Spleen (tissue), 7 donors: ENCODE measurements at regions not wholly inside any gene's neighbourhood (a gene's known extent, or its start where the extent isn't known, plus 50 kb on each side); places are given as distances from the start of the nearest gene placed in this dataset.

Experiments
- POLR2A ChIP-seq, 3 donors: fragments of 450-650 bp; IDR thresholded peaks; one replicate each; pipeline ENCODE4 v1.5.1; 2017; ENCODE audit warnings: antibody characterized with exemption in 3 of 3, mild to moderate bottlenecking in 1 of 3
- TF ChIP-seq, protein P1 (sequence below), 11 experiments: fragments of 200-600 bp in 7 of 11; fragments of 450-650 bp in 4 of 11; sonication (generic) in 4 of 11; IDR thresholded peaks in 8 of 11; conservative IDR thresholded peaks in 3 of 11; 1 replicate in 7 of 11; 2 replicates in 4 of 11; pipeline versions ENCODE4 v1.4.0 to v1.8.0; 2016 to 2021; ENCODE audit warnings: antibody characterized with exemption in 11 of 11, inconsistent platforms in 4 of 11, mild to moderate bottlenecking in 1 of 11
- donor health status: DM: no; HTN: no; CAD: no; lungs with moderate emphysema.
- donor health status: DM: no; HTN: no; CAD: no.
- donor health status: DM: no; HTN: no; CAD: no.

DNA sequence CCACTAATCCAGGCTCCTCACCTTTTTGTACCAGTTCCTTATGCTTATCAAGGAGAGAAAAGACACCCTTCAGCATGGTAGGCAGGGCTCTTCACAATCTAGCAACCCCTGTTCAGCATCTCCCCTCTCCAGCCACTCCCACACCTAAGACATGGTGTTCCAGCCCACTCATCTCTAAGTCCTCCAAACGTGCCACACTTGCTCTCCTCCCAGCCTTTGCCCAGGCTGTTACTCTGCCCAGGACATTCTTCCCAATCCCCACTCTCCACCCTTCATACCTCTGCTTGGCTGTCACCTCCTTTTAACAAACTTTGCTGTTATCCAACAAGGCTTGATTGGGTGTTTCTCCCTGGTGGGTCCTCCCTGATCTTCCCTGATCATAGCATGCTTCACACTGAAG lies 270.6 kb upstream of the CHAC2 start:
- TF ChIP-seq, protein P1, sequence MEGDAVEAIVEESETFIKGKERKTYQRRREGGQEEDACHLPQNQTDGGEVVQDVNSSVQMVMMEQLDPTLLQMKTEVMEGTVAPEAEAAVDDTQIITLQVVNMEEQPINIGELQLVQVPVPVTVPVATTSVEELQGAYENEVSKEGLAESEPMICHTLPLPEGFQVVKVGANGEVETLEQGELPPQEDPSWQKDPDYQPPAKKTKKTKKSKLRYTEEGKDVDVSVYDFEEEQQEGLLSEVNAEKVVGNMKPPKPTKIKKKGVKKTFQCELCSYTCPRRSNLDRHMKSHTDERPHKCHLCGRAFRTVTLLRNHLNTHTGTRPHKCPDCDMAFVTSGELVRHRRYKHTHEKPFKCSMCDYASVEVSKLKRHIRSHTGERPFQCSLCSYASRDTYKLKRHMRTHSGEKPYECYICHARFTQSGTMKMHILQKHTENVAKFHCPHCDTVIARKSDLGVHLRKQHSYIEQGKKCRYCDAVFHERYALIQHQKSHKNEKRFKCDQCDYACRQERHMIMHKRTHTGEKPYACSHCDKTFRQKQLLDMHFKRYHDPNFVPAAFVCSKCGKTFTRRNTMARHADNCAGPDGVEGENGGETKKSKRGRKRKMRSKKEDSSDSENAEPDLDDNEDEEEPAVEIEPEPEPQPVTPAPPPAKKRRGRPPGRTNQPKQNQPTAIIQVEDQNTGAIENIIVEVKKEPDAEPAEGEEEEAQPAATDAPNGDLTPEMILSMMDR (IDR thresholded peaks at IDR 0.05 in 8 of 11, conservative IDR thresholded peaks at IDR 0.05 in 3 of 11) = no peak
- TF ChIP-seq POLR2A (IDR thresholded peaks at IDR 0.05) = no peak
